GDM1 (cell line): ENCODE measurements at regions not wholly inside any gene's neighbourhood (a gene's known extent, or its start where the extent isn't known, plus 50 kb on each side); places are given as distances from the start of the nearest gene placed in this dataset.
"Not testable (repeated sequence)": the region's sequence is repeated elsewhere in the genome, so short reads cannot be mapped to it uniquely, and the experiment has no call there.

ENCODE experiments used
- DNase-seq: peaks from one replicate; lab custom pipeline; 2025; lab: John Stamatoyannopoulos, UW

GRCh38 chr6:12348530-12349511 is 58.7 kb downstream of the EDN1 start:
- DNase-seq, result no peak

GRCh38 chr6:12350644-12351170 is 60.5 kb downstream of the EDN1 start:
- DNase-seq, result no peak

- DNase-seq, result no peak
Measured at GRCh38 chr6:12351672-12352071, 61.5 kb downstream of the EDN1 start.

DNA sequence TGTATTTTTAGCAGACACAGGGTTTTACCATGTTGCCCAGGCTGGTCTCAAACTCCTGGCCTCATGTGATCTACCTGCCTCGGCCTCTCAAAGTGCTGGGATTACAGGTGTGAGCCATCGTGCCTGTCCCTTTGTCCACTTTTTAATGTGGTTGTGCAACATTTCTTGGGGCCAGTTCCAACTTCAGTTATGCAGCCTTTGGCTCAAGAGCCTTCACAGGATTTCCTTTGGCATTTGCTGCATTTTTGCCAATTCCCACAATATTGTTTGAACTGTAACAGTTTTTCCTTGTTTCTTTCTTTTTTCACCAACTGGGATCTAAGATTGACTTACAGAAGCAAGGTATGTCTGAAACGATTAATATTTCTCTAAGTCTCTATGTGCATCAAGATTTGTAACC is 63.6 kb downstream of the EDN1 start:
- DNase-seq, result no peak

- DNase-seq, result no peak
Measured at GRCh38 chr6:12354499-12354898, 64.3 kb downstream of the EDN1 start.

- no peak for DNase-seq
Measured at GRCh38 chr6:12355354-12355753, 65.2 kb downstream of the EDN1 start.

- no peak for DNase-seq
Measured at GRCh38 chr6:12356431-12356830, 66.3 kb downstream of the EDN1 start.

GRCh38 chr6:12356983-12357972 is 67.1 kb downstream of the EDN1 start:
- no peak for DNase-seq

DNA sequence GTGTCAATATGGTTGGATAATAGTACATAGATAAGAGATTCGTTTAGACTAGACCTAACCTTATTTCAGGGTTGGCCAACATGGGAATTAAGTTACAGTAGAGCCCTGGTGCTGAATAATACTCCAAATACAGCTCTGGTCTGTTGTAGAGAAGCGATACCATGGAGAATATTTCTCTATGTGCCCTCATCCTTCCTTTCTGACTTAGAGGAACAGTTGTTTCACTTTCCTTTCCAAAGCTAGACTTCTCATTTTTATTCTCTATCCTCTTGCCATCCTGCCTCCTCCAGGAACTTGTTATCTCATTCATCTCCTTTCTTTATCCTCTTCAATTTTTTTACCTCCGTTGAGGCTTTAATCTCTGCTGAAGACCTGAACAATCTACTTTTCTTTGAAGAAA is 68.9 kb downstream of the EDN1 start:
- no peak for DNase-seq

DNA sequence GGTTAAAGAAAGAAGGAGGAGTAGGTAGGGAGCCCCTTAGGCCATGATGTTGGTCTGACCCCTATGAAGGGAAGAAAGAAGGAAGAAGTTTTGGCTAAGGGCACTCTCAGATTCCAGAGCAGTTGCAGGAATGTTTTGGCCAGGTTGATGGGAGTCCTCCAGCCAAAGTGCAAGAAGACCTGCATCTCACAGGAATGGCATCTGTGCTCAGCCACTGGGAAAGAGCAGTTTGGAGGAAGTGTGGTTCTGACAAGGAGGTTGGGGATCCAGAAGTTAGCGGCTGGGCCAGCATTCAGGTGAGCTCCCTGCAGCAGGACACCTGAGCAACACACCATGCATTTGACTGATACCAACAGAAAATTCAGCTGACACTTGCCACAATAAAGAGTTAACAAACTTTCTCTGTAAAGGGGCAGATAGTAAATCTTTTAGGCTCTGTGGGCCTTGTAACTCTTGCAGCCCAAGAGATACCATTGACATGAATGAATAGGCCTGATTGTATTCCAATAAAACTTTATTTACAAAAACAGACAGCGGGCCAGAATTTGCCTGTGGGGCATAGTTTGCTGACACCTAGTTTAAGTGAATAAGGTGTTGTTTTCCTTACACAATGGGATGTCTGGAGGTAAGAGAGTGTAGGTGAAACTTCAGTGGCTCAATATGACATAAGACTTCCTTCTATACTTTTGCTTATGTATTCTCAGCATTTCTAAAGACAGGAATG is 71.0 kb downstream of the EDN1 start:
- DNase-seq, result no peak

DNA sequence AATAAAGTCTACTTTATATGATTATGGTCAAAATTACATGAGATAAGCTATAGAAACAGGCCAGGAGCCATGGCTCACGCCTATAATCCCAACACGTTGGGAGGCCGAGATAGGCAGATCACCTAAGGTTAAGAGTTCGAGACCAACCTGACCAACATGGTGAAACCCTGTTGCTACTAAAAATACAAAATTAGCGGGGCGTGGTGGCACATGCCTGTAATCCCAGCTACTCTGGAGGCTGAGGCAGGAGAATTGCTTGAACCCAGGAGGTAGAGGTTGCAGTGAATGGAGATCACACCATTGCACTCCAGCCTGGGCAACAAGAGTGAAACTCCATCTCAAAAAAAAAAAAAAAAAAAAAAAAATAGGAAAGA is 73.1 kb downstream of the EDN1 start:
- not testable (repeated sequence) for DNase-seq

DNA sequence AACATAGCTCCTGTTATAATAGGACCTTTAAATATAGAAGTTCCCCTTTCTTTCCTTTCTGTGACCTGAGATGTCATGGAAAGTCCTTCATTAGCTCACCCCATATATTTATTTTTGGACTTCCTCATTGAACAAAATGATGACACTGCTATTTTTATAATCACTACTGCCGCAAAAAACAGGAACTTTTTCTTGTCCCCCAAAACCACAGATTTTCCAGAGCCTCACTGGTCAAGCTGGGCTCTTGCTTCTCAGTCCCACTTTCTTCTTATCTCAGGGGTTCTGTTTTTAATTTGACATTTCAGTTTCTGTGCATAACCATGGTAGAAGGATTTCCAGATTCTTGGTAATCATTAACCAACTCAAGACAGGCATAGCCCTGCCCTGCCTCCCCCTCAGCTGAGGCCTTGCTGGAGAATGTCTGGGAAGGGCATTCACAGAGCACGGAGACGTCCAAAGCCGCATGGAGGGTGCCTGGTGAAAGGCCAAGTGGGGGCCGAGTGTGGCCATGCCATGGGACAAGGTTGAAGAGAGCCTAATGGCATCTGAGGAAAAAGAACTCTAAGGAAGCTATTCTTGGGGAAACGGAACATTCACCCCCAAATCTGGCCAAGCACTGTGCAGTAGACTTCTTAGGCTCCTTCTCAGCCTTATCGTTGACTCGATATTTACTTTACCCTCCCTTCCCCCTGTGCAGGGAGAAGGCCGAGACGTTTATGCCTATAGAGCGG is 73.7 kb downstream of the EDN1 start:
- no peak for DNase-seq

- DNase-seq, result no peak
Measured at GRCh38 chr6:12364621-12365020, 74.5 kb downstream of the EDN1 start.

- DNase-seq, result no peak
Measured at GRCh38 chr6:12366731-12367130, 76.6 kb downstream of the EDN1 start.

DNA sequence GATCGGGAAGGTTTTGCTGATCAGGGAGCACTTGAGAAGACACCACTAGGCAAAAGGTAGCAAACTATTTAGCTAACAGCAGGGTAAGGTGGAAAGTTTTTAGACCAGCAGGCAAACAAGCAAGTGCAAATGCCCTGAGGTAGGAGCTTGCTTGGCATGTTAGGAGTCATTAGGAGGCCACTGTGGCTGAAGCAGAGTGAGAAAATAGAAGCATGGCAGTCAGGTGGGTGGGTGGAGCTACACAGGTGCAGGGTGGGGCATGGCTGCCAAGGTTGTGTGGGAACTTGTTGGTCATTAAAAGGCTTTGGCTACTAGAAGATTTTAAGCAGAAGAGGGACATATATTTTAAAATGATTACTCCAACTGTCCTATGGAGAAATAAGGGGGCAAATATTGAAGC is 77.3 kb downstream of the EDN1 start:
- DNase-seq, result no peak

DNA sequence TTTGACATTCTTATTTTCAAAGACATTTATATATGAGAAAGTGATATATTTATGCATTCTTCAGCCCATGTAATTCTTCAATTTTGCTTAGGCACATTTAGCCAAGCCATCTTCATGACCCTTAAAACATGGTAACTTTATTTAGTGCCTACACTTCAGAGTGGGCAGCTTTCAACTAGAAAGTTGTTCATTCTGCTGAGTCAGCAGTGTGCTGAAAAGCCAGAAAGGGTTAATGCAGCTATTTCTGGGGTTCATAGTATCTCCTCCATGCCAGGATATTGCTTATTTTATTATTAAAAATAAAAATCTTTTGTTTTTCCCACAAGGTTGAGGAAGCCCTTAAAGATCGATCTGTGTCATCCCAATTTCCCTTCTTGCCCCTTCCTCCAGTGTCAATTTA is 79.2 kb downstream of the EDN1 start:
- DNase-seq, result no peak

DNA sequence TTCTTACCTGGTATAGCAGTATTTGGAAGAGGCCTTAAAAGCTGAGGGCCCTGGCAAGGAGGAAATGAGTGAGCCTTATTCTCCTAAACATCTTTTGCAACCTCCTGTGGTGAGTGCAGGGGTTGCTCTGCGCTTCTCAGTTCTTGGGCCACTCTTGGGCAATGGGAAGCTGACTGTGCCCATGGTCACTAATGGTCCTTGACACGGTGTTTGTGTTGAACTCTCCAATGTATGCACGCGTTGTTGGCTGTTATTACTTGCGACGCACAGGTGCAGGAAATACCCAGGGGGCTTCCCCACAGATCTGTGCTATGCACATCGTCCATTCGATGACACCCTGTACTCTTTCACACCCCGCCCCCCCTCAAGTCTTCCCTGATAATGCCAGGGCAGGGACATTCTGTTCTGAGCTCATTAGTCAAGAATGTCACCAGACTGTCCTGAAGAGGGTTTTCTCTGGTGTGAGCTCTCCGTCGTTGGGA is 79.7 kb downstream of the EDN1 start:
- DNase-seq, result no peak

DNA sequence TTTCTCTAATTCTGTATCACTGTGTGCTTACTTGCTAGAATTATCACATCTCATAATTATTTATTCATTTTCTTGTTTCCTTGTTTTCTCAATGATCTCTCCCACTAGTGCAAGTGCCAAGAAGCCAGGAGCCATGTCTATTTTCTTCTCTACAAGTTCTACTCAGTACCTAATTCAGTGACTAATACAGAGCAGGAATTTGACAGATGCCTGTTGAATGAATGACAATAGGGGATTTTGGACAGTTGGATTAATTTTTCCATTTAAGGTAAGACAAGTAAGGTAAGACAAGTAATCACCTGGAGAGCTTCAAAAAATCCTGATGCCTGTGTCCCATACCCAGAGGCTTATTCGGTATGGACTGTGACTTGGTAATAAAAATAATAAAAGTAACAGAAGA is 81.0 kb downstream of the EDN1 start:
- DNase-seq, result no peak

DNA sequence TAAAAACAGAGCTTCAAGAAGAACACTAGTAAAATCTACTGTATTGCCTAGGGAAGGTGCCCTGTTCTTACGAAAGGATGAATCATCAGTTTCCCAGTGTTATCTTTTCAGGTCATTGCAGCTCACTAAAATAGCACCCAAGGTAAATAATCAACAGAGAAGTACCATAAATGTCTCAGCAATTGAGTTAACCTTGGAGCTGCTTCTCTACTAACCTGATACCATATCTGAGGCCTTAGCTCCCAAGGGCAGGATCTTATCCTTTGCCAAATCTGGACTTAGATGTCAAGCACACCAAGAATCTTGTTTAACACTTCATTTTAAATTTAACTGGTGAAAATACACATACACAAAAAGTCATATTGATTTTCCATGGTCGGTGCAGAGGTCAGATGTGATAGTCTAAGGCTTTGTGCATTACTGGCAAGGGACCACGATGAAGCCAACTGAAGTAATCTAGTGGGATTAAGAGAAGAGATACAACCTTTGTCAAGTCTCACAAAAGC is 81.5 kb downstream of the EDN1 start:
- no peak for DNase-seq

DNA sequence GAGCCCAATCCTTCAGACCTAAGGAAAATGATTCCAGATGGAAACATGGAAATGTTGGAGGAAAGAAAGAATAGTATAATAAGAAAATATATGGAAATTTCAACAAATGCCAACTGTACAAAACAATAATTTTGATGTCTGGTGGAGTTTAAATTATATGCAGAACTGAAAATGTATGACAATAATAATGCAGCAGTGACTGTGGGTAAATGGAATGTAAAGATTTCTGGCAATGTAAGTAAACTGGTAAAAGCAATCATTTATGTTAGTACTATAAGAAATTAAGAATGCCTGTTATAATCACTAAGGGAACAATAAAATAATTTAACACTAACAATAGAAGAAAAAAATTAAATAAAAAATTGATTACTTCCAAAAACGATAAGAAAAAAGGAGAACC is 89.0 kb downstream of the EDN1 start:
- no peak for DNase-seq

DNA sequence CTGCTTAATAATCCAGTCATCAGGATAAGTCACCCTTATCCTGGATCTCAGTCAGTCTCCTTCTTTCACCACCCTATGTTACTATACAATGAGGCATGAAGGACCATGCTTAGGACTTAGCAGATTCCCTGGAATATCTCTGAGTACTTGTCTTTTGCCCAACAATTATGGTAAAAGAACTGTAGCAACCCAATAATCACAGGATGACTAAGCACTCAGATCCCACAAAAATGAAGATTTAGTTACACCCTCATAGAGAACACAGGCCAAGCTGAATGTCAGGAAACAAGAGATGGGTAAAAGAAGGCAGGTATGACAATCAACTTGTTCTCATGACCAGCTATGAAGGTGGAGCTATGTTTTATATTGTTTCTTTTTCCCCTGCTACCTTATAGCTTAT is 91.4 kb downstream of the EDN1 start:
- DNase-seq, result no peak
